Activated naive CD8-positive, alpha-beta T cell treated with anti-CD3 and anti-CD28 coated beads, Interleukin-2, amount 50 U/mL, for 16 hours (primary cell): ENCODE measurements at regions not wholly inside any gene's neighbourhood (a gene's known extent, or its start where the extent isn't known, plus 50 kb on each side); places are given as distances from the start of the nearest gene placed in this dataset.

Source experiments
- DNase-seq: peaks from one replicate; pipeline ENCODE4 v3.0.0-alpha.2; 2020; ENCODE audit warnings: low read depth, low spot score

DNA sequence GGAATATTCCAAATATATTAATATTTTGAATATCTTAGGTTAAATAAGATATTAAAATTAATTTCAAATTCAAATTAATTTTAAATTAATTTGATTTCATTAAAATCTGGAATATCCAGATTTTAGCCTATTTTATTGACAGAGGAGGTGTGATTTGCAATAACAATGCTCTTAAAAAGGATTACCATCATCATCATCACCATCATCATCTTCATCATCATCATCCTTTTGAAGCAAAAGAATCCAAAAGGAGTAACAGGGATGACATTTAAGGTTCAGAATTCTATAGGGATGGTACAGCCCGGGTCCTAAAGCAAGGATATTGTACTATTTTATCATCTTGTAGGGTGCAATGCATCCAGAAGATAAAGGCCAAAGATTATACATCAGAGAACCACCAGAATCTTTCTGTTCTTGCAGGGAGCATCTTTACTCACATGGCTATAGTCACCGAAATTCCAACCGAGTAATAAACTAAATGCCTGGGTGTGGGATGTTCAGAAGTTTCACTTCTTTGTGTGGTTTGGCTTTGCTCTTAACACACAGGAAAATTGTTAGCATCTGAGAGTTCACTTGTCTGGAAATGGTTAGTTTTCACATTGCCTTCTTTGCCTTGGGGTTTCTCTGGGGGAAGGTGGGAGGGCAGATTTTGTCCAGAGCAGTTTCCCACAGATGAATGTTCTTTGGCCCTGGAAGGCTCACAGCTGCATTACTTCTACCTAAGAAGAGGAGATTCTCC, 99.1 kb upstream of the ITGA6 start:
- no peak for DNase-seq

DNA sequence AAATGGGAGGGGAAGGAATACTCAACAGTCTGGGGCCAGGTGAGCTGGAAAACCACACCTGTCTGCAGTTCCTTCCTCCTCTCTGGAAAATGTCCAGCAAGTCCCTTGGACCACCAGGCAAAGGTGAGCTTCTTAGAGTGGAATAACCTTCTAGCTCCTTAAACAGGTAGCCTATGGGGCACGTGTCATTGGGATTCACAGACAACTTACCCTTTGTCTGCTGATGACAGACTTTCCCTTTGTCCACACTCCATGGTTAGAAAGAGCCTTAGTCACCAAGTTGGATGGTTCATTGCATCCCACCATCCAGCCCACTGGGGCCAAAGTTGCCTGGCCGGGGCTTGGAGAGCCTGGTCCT, 98.0 kb upstream of the ITGA6 start:
- DNase-seq: no peak

DNA sequence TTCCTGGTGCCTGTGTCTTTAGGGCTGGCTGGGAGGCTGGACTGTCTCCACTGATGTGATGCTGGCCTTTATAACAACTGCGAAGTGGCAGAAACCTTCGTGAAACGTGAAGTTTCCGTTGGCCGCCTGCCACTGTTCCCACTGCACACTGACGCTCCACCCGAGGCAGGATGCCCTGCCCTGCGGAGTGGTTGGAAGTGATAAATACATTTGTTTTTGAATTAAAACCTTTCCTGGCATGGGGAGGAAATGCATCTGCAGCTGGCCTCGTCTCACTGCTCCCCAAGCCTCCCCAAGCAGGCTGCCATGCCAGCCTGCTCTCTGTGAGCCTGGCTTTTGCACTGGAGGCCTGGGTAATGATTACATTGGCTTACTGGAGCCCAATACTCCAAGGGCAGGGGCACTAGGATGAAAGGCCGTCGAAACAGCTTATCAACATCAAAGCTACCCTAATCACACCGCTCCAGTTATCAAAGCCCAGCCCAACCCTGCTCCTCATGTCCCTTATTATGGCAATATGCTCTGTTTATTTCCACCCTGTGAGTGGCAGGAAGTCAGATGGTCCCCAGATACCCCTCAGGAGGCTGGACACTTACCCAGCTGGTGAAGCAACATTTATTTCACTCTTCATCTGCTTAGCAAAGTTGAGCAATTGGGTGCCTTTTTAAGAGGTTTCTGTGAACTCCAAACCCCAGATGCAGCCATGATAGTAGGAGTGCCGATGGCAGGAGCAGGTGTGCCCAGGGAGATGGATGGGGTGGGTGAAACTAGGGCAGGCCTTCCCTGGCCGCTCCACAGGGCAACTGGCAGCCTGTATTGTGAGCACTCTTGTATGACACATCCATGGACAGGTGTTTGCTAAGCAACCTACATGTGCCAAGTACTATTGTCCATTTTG, 97.4 kb upstream of the ITGA6 start:
- DNase-seq: no peak

DNA sequence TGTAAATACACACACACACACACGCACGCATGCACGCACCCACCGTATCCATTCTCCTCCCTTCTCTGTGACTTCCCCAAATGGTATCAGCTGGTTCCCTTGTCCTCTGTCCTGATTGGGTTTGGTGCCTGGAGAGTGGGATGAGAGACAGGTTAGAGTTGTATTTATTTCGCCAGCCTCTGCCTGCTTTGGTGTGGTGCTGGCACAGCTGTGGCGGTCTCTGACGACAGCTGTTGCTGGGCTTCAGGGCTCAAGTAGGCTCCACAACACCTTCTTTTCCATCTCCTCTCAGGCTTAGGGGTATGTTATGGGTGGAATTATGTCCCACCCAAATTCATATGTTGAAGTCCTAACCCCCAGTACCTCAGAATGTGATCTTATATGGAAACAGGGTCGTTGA, 94.9 kb upstream of the ITGA6 start:
- no peak for DNase-seq

DNA sequence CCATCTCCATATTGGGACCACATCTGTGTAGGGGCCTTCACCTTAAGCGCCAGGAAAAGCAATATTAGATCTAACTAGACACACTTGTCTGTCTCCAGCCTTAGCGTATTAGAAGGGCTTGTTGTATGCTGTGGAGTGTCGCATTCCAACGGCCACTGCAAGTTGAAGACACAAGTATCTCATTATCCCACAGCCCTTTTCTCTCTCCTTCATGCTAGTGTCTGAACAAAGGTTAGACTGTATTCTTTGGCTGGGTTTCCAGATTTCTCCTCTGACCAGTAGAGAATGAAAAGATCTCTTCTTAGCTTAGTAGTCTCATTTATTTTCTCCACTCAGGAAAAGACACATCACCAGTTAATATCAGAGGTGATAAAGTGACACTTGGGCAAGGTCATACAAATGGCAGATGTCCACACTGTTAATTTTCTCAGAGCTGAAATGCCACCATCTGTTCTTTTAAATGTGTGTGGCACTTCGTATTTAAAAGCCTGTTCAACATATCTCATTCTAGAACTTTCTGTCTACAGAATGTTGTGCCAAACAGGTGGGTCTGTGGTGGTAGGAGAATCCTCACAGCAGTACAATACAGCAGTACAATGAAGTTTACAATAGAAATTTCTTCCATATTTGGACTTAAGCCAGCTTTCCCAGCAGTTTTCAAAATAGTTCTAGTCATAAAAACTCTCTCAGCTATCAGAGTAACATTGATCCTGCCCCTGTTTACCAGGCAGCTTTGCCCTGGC, 94.0 kb upstream of the ITGA6 start:
- DNase-seq: no peak

DNA sequence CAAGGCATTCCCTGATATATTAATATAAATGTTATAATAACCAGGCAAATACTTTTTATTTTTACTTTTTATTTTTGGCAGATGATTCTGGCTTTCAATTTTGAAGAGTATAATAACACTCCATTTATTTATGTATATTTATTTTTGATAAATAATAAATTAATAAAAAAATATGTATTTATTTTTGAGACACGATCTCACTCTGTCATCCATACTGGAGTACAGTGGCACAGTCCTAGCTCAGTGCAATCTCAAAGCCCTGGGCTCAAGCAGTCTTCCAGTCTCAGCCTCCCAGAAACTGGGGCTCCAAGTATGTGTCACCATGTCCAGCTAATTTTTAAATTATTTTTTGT, 93.4 kb upstream of the ITGA6 start:
- no peak for DNase-seq

DNA sequence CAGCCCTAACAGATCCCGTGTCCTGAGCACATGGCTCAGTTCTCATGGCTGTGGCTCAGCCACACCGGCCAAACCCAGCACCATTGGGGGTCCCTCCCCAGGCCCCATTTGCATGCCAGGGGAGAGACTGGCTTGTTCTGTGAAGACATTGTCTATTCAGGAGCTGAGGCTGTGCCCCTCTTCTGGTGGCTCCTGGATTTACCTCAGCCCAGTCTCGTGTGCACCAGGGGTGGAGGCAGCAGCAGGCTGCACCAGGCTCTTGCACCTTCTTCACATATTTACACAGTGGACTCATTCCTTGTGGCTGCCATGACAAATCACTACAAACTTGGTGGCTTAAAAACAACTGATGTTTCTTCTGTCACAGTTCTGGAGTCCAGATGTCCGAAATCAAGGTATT, 92.4 kb upstream of the ITGA6 start:
- DNase-seq: no peak

DNA sequence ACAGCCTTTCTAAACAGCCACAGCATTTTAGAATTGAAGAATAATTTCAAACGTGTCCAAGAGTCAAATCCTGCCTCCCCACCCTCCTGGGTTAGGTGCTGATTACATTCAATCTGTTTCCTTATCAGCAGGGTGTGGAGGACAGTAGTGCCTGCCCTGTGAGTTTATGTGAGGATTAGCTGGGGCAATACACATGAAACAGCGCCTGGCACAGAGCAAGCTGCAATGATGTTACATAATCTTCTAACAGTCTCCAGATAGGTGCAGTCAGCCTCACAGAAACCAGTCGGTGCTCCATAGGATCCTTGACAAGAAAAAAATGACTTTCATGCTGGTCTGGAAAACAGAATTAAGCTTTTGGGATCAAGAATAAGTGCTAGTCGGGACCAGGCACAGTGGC, 91.7 kb upstream of the ITGA6 start:
- no peak for DNase-seq

DNA sequence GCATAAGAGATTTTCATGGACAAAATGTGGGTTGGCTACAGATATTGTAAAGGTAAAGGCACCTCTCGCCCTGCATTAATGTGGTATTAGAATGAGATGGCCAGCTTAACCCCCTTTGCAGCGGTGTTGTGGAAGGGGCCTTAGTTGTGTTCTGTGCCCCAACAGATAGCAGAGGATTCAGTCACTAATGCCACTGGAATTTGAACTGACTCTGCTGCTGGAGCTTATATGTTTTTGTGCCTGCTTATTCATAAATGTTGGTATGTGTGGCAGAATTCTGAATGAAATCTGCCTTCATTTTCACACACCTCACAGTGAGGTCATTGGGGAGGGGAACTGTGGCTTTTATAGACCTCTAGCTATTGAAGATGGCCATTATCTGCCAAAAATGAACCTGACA, 90.7 kb upstream of the ITGA6 start:
- no peak for DNase-seq

DNA sequence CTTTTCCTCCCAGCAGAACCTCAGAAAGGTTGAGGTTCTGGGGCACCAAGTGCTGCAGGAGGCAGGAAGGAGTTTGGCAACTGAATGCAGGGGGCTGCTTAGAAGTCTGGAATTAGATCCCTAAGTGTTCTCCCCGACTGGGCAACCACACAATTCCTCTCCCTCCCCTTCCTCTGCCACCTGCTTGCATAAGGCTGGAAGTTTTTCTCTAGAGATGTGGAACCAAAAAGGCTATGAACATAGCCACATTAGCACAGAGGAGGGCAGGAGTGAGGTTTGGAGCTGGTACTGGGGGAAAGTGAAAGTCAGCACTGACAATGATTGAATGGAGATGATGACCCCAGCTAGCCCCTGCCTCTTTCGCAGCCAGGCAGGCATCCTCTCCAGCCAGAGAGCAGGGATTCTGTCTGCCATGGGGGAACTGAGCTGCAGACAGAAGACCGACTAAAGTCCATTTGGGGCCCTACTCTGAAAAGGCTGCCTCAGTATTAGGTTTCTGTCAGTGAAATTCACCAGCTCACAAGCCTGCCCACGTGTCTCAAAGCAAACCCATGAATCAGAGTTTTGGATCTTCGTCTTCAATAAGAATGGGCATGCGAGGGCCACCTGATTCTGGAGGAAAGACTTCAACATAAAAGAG, 87.9 kb upstream of the ITGA6 start:
- DNase-seq: no peak

DNA sequence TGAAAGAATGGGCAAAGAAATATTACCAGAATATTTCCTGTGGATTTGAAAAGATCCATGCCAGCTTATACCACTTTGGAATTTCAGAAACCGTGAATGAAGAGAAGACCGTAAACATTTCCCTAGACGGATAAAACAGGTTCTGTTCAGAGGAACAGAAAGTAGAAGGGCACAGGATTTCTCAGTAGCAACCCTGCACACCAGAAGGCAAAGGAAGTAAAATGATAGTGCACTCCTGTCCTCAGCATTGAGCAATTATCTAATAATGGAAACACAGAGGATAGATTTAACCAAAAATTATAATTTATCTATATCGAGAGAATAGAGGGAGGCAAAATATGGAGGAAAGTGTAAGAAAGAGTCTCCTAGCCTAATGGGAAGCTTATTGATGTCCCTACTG, 87.0 kb upstream of the ITGA6 start:
- no peak for DNase-seq

DNA sequence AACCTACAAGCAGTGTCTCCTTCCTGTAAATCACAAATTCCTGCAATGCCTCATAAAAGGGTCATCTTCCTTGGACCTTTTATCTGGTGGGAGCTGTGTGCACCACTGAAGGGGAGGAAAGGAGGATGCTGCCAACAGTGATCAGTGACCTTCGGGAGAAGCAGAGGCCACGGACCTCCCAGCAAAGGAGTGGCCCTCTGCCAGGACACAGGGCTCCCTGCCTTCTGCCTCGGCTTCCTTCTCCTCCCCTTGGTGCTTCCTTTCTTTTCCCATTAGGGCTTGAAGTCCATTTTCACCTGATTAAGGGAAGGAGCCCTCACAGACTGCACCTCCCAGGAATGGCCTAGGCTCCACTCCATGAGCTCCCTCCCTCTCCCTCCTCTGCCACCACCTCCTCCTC, 85.3 kb upstream of the ITGA6 start:
- DNase-seq: no peak

DNA sequence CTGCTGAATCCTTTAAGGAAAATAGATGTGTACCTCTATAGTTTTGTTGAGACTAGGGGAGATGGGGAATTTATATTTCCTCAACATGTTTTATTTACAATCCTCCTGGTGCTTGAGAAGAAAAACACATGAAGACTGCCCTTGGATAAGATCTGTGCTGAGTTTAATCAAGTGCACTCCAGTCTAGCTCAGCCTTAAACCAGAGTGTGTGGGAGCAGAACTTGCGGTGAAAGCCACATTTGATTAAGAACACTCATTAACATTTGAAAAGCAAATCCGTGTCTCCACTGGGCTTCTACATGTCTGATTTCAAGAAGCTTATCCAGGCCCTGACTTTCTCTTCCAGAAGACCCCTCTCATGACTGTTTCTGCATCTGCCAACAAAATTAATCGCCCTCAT, 84.8 kb upstream of the ITGA6 start:
- no peak for DNase-seq

DNA sequence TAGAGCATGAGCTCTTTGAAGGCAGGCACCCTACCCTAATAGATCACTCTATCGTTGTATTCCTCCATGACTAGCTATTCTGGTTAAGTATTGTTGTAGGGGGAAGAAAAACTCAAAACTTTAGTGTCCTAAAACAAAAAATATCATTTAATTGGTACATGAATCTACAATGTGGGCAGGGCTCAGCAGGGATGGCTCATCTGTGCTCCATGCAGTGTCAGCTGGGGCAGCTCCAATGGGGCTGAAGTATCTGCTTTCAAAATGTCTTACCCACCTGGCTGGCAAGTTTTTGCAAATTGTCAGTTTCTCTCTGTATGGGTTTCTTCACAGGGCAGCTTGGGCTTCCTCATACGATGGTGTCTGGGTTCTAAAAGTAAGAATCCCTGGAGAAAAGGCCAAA, 83.2 kb upstream of the ITGA6 start:
- DNase-seq: no peak

DNA sequence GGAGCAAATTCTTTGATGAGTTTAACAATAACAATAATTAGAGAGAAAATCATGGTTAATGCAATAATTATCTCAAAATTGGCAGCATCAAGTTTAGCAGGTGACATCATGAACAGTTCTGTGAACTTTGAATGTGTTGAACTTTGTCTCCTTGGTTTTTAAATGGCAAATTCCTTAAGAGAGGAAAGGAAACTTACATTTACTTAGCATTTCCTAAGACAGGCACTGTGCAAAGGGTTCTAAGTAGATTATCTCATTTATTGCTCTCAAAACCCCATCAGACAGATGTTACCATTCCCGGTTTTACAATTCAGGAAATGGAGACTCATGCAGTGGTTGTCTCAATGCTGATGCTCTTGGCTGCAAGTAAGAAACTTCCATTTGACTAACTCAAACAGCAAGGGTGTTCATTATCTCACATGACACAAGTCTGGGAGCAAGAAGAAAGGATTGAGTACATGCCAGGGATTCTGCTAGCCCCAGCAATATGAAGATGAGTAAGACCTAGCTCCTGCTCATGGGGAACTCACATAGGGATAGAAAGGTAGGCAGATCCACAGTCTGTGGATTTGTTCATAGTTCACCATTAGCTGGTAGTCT, 81.3 kb upstream of the ITGA6 start:
- no peak for DNase-seq

DNA sequence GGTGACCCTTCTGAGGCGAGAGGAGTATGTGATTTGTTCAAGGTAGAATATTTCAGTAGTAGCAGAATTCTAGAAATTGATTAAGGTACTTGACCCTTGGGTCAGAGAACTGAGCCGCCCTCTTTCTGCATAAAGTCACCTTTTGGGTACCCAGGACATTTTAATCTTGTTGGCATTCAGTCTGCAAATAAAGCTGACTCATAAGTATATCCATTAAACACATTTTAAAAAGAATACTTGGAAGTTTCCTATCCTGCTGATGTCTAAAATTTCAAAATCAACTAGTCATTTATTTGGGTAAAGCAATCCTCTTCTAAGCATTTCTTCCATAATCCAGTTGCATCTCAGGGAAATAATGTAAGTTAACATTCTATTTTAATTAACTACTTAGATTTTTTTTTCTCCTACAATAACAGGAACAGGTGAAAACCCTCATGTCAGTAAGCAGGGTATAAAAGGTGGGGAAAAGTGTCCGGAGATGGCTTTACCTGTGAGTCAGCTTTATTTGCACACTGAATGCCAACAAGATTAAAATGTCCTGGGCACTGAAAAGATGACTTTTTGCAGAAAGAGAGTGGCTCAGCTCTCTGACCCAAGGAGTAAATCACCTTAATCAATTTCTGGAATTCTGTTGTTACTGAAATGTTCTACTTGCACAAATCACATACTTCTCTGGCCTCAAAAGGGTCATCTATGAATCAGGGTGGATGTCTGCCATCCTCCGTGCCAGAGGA, 78.7 kb upstream of the ITGA6 start:
- no peak for DNase-seq

DNA sequence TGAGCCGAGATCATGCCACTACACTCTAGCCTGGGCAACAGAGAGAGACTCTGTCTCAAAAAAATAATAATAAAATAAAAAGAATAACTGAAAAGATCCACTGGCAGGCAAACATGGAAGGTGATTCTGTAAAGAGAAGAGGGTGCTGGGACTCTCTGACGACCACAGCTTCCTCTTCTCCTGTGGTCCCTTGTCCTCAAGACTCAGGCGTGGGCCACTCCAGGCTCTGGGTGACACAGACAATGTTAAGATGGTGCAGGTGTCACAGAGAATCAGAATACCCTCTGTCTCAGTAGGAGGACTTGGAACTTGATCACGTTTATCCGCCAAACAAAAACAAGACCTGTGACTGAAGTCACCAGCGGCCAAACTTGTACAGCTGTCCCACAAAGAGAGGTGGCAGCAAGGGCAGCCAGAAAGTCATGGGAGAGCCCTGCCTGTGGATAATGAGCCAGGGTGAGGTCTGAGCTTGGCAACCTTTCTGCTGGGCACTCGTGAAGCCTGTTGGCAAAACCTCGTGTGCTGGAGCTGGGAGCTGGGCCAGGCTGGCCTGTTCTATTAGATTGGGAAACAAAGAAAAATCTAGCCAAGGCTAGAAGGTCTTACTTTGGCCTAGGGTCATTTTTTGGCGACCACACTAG, 76.4 kb upstream of the ITGA6 start:
- DNase-seq: no peak

DNA sequence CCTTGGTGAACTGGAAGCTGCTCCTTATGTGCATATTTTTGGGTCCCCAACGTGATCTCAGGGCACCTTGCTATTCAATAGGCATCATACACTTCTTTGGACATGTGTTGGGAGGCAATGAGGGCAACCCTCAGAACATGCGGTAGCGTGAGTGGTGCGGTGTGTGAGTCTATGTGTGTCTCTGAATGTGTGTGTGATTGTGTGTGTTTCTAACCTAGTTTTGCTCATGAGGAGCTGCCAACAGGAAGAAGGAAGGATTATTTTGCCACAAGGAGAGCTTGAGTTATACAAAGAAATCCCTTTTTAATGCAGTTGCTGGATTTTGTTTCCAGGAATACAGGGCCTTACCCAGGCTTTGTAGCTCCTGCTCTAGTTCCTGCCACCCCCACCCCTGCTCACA, 75.8 kb upstream of the ITGA6 start:
- DNase-seq: no peak

DNA sequence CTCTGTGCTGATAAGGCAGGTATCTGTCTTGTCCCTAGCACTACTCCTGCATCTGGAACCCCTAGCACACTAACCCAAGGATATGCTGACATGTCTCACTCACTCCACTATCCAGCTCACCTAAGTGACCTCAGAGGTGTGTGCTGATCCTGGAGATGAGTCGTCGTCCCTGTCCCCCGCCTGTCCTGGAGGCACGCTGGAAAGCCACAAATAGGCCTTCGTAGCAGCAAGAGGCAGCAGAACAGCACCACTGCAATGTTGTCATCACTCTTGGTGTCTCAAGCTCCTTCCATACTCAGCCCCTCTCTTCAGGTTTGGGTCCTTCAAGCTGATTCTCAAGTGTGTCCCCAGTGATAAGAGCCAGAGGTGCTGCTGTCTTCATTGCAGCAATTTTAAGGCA, 73.0 kb upstream of the ITGA6 start:
- no peak for DNase-seq

DNA sequence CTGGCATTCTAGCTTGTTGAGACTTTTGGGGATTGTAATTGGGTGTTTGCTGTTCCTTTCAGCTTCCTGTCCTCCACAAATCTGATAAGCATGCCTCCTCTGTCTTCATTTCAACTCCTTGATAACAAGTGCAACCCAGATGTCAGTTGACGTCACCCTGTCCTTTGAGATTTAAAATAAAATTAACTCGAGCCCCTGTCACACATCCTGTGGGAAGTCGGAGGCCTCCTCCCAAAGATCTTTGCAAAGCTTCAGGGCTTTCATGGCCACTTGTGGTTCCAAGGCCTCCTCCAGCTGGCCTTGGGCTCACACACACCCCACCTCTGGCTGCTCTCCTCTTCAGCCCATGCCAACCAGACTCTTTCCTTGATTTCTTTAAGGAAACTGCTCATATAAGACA, 69.9 kb upstream of the ITGA6 start:
- DNase-seq: no peak
